ENCODE measurements at regions not wholly inside any gene's neighbourhood (a gene's known extent, or its start where the extent isn't known, plus 50 kb on each side); places are given as distances from the start of the nearest gene placed in this dataset.
A peak's percentile ranks its signal among the peaks of the same experiment; 100 is the strongest.
"Not testable (repeated sequence)": the region's sequence is repeated elsewhere in the genome, so short reads cannot be mapped to it uniquely, and the experiment has no call there.

DNA sequence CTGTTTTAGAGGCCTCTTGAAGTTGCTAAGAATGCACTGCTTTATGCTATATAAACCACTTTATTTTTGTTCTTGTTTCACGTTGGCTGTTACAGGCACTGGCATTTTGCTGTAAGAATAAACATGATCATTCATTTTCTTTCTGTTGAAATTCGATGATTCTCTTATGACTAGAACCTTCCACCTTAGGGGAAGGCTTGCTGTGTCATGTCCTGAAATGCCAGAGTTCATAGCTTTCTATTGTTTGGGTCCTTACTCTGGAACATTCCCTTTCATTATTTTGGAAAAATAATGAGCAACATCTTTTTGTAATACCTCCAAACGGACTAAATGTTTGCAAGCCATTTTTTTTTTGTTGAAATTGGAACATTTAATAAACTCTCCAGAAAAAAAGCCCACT lies 495.1 kb upstream of the POT1 start:
- H3K9ac ChIP-seq (ENCODE audit: control insufficient read depth, extremely low read depth, insufficient read depth, low read length) = no peak overlapping the region
- dilution Hi-C loops (cut with MboI; ENCODE audit: extremely low pct_ligation_motif_present, low sequenced_read_pairs) = no loop called here
- H3K36me3 ChIP-seq (ENCODE audit: control insufficient read depth in 2 of 2, extremely low read depth in 1 of 2, insufficient read depth in 2 of 2, low read length in 2 of 2) = no peaks in the 10 kb centered on the region
- no peak for DNase-seq (ENCODE audit: low read depth, low spot score)
- H3K4me3 ChIP-seq (ENCODE audit: control insufficient read depth in 2 of 3, extremely low read depth in 1 of 3, insufficient read depth in 2 of 3, low read depth in 1 of 3, low read length in 3 of 3) = no peak overlapping the region
- H3K79me2 ChIP-seq (ENCODE audit: control insufficient read depth, insufficient read depth, low read length) = no peaks in the 10 kb centered on the region
- H3K9me3 ChIP-seq (ENCODE audit: control insufficient read depth, low read depth, low read length) = no peaks in the 10 kb centered on the region
- no peak for FAIRE-seq
- no peak overlapping the region for H2AFZ ChIP-seq (ENCODE audit: control insufficient read depth, low read length)
- peak overlapping the region; percentile 49 for H3K27ac ChIP-seq (ENCODE audit: control insufficient read depth, insufficient read depth, low read length)
- peak overlapping the region; percentile 34 for H3K4me2 ChIP-seq (ENCODE audit: control insufficient read depth, extremely low read depth, insufficient read depth, low read depth, low read length)
- no peaks in the 10 kb centered on the region for H3K9me1 ChIP-seq (ENCODE audit: control insufficient read depth, extremely low read depth, insufficient read depth, low read length)
- no peaks in the 10 kb centered on the region for H3K4me1 ChIP-seq (ENCODE audit: control insufficient read depth, extremely low read depth, insufficient read depth, low read length)
- H4K20me1 ChIP-seq (ENCODE audit: control insufficient read depth, extremely low read depth, insufficient read depth, low read length) = no peaks in the 10 kb centered on the region
- no peaks in the 10 kb centered on the region for H3K27me3 ChIP-seq (ENCODE audit: control insufficient read depth, extremely low read depth, insufficient read depth, low read length)
- no peak for TF ChIP-seq EZH2 (IDR thresholded peaks at IDR 0.05; ENCODE audit: low read length)
- TF ChIP-seq, protein P1, sequence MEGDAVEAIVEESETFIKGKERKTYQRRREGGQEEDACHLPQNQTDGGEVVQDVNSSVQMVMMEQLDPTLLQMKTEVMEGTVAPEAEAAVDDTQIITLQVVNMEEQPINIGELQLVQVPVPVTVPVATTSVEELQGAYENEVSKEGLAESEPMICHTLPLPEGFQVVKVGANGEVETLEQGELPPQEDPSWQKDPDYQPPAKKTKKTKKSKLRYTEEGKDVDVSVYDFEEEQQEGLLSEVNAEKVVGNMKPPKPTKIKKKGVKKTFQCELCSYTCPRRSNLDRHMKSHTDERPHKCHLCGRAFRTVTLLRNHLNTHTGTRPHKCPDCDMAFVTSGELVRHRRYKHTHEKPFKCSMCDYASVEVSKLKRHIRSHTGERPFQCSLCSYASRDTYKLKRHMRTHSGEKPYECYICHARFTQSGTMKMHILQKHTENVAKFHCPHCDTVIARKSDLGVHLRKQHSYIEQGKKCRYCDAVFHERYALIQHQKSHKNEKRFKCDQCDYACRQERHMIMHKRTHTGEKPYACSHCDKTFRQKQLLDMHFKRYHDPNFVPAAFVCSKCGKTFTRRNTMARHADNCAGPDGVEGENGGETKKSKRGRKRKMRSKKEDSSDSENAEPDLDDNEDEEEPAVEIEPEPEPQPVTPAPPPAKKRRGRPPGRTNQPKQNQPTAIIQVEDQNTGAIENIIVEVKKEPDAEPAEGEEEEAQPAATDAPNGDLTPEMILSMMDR (optimal IDR thresholded peaks at IDR 0.05 in 1 of 3, IDR thresholded peaks at IDR 0.05 in 1 of 3, conservative IDR thresholded peaks at IDR 0.05 in 1 of 3; ENCODE audit: extremely low read depth in 1 of 3, insufficient read depth in 2 of 3, low read length in 3 of 3) = no peak

DNA sequence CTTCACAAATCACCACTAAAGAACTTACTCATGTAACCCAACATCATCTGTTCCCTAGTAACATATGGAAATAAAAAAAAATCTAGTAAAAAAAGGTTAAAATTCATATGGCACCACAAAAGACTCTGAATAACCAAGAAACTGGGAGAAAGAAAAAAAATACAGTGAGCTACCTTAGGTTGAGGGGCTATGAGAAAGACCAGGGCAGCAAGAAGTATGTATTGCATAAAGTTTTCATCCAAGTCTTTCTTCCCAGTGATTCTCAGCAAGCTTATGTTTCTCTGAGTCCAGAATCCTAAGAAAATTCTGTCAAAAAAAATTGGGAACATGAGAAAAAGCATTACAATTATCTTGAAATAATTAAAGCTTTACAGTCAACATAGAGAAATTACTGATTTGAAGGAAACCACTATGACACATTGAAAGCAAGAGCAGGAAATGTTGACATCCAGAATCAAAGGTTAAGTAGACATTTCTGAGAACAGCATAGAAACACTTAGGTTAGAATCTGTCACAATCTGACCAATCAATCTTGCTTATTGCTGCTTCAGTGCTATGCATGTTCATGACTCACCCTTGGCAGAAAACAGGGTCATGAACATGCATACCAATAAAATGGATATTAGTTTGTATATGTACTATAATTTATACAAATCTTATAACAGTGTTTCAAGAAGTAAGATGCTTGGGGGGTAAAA lies 494.0 kb upstream of the POT1 start:
- no peak overlapping the region for H3K4me3 ChIP-seq (ENCODE audit: control insufficient read depth in 2 of 3, extremely low read depth in 1 of 3, insufficient read depth in 2 of 3, low read depth in 1 of 3, low read length in 3 of 3)
- no peak for TF ChIP-seq EZH2 (IDR thresholded peaks at IDR 0.05; ENCODE audit: low read length)
- TF ChIP-seq, protein P1 (optimal IDR thresholded peaks at IDR 0.05 in 1 of 3, IDR thresholded peaks at IDR 0.05 in 1 of 3, conservative IDR thresholded peaks at IDR 0.05 in 1 of 3; ENCODE audit: extremely low read depth in 1 of 3, insufficient read depth in 2 of 3, low read length in 3 of 3) = no peak
- no peak overlapping the region for H2AFZ ChIP-seq (ENCODE audit: control insufficient read depth, low read length)
- dilution Hi-C loops (cut with MboI; ENCODE audit: extremely low pct_ligation_motif_present, low sequenced_read_pairs) = no loop called here
- DNase-seq (ENCODE audit: low read depth, low spot score) (no peak), FAIRE-seq (no peak)
- H3K9me3 ChIP-seq (ENCODE audit: control insufficient read depth, low read depth, low read length) = no peaks in the 10 kb centered on the region
- H3K4me2 ChIP-seq (ENCODE audit: control insufficient read depth, extremely low read depth, insufficient read depth, low read depth, low read length) = no peak overlapping the region
- H3K9me1 ChIP-seq (ENCODE audit: control insufficient read depth, extremely low read depth, insufficient read depth, low read length) = no peaks in the 10 kb centered on the region
- no peaks in the 10 kb centered on the region for H3K27me3 ChIP-seq (ENCODE audit: control insufficient read depth, extremely low read depth, insufficient read depth, low read length)
- H3K36me3 ChIP-seq (ENCODE audit: control insufficient read depth in 2 of 2, extremely low read depth in 1 of 2, insufficient read depth in 2 of 2, low read length in 2 of 2) = no peaks in the 10 kb centered on the region
- H4K20me1 ChIP-seq (ENCODE audit: control insufficient read depth, extremely low read depth, insufficient read depth, low read length) = no peaks in the 10 kb centered on the region
- no peaks in the 10 kb centered on the region for H3K4me1 ChIP-seq (ENCODE audit: control insufficient read depth, extremely low read depth, insufficient read depth, low read length)
- no peak overlapping the region for H3K9ac ChIP-seq (ENCODE audit: control insufficient read depth, extremely low read depth, insufficient read depth, low read length)
- peak overlapping the region; percentile 8 for H3K27ac ChIP-seq (ENCODE audit: control insufficient read depth, insufficient read depth, low read length)
- no peaks in the 10 kb centered on the region for H3K79me2 ChIP-seq (ENCODE audit: control insufficient read depth, insufficient read depth, low read length)

DNA sequence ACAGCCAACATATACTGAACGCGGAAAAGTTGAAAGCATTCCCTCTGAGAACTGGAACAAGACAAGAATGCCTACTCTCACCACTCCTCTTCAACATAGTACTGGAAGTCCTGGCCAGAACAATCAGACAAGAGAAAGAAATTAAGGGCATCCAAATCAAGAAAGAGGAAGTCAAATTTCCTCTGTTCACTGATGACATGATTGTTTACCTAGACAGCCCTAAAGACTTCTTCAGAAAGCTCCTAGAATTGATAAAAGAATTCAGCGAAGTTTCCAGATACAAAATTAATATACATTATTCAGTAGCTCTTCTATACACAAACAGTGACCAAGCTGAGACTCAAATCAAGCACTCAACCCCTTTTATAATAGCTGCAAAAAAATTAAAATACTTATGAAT lies 491.8 kb upstream of the POT1 start:
- H3K79me2 ChIP-seq (ENCODE audit: control insufficient read depth, insufficient read depth, low read length); dilution Hi-C loops (cut with MboI; ENCODE audit: extremely low pct_ligation_motif_present, low sequenced_read_pairs); H2AFZ ChIP-seq (ENCODE audit: control insufficient read depth, low read length); H3K9me3 ChIP-seq (ENCODE audit: control insufficient read depth, low read depth, low read length); H4K20me1 ChIP-seq (ENCODE audit: control insufficient read depth, extremely low read depth, insufficient read depth, low read length); H3K27me3 ChIP-seq (ENCODE audit: control insufficient read depth, extremely low read depth, insufficient read depth, low read length); H3K9me1 ChIP-seq (ENCODE audit: control insufficient read depth, extremely low read depth, insufficient read depth, low read length); H3K27ac ChIP-seq (ENCODE audit: control insufficient read depth, insufficient read depth, low read length); H3K4me3 ChIP-seq (ENCODE audit: control insufficient read depth in 2 of 3, extremely low read depth in 1 of 3, insufficient read depth in 2 of 3, low read depth in 1 of 3, low read length in 3 of 3); DNase-seq (ENCODE audit: low read depth, low spot score); H3K36me3 ChIP-seq (ENCODE audit: control insufficient read depth in 2 of 2, extremely low read depth in 1 of 2, insufficient read depth in 2 of 2, low read length in 2 of 2); H3K4me2 ChIP-seq (ENCODE audit: control insufficient read depth, extremely low read depth, insufficient read depth, low read depth, low read length); H3K4me1 ChIP-seq (ENCODE audit: control insufficient read depth, extremely low read depth, insufficient read depth, low read length); H3K9ac ChIP-seq (ENCODE audit: control insufficient read depth, extremely low read depth, insufficient read depth, low read length); FAIRE-seq: not testable (repeated sequence)

Measured in keratinocyte (primary cell).